ENCODE measurements at regions not wholly inside any gene's neighbourhood (a gene's known extent, or its start where the extent isn't known, plus 50 kb on each side); places are given as distances from the start of the nearest gene placed in this dataset.
"Not testable (repeated sequence)": the region's sequence is repeated elsewhere in the genome, so short reads cannot be mapped to it uniquely, and the experiment has no call there.

DNA sequence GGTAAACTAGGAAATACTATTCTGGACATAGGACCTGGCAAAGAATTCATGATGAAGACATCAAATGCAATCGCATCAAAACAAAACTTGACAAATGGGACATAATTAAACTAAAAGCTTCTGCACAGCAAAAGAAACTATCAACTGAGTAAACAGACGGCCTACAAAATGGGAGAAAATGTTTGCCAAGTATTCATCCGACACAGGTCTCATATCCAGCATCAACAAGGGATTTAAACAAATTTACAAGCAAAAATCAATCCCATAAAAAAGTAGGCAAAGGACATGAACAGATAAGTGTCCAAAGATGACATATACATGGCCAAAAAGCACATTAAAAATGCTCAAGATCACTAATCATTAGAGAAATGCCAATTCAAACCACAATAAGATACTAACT lies 1088.9 kb downstream of the NAALADL2 start:
- H3K9me3 ChIP-seq (replicated peaks in 1 of 11) = peaks cover 15 to 41% (median 36%) of the 10 kb centered on the region in 11 experiments; a peak in 21 of 22 replicates
- H3K9ac ChIP-seq = no peak overlapping the region
- no peaks in the 10 kb centered on the region for H3K27me3 ChIP-seq
- H3K4me1 ChIP-seq = no peaks in the 10 kb centered on the region
- no peaks in the 10 kb centered on the region for H4K20me1 ChIP-seq
- H3K4me3 ChIP-seq = no peak overlapping the region
- TF ChIP-seq Cebpa-rat (IDR thresholded peaks at IDR 0.05) = no peak
- no peak overlapping the region for H3K4me2 ChIP-seq
- H3K36me3 ChIP-seq = no peaks in the 10 kb centered on the region
- H3K27ac ChIP-seq = no peak overlapping the region

DNA sequence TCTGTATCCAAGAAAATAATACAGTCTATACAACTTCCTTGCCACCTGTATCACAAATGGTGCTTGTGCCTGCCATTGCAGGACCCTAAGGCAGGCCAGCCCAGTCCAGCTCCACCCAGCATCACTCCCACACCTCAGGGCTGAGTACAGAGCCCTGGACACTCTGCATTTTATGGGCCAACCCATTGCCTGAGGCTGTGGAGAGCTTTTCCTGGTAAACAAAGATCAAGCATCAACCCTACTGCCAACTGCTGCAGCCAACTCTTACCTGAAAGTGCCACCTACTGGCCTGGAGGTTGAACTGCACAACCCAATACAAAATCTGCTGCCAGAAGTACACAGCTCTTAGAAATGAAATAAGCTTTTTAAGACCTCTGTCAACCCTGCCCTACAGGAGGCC lies 1082.2 kb downstream of the NAALADL2 start:
- Histone ChIP-seq H3K9ac (no peak overlapping the region), H3K27ac (no peak overlapping the region), H4K20me1 (no peaks in the 10 kb centered on the region), H3K4me1 (no peaks in the 10 kb centered on the region), H3K4me2 (no peak overlapping the region), H3K36me3 (0 out of 22 replicates have a peak, but pooled peaks cover 0 to 5% (median 0%) of the 10 kb centered on the region in 11 experiments), H3K9me3 (replicated peaks in 1 of 11) (peaks cover 31 to 87% (median 74%) of the 10 kb centered on the region in 11 experiments), H3K27me3 (no peaks in the 10 kb centered on the region), H3K4me3 (peak overlapping the region in 1 of 10 experiments; percentile 13; a peak in 1 of 20 replicates)
- no peak for TF ChIP-seq Cebpa-rat (IDR thresholded peaks at IDR 0.05)

DNA sequence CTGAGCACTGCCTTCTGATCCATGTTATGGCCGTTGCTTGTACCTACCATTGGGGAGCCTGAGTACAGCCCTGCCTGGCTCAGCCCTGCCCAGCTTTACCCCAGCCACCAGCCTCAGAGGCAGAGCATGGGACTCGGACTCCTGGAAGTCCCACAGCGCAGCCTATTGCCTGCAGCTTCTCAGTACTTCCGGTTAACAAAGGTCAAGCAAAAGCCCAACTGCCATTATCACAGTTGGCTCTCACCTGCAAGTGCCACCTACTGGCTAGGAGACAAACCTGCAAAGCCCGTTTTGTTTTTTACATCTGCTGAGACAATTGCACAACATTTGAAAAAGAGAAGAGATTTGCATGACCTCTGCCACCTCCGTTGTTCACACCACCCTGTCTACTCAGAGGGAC lies 1081.7 kb downstream of the NAALADL2 start:
- H3K4me1 ChIP-seq = no peaks in the 10 kb centered on the region
- H3K9ac ChIP-seq = no peak overlapping the region
- no peak overlapping the region; a peak in 1 of 20 replicates for H3K4me3 ChIP-seq
- no peak overlapping the region for H3K27ac ChIP-seq
- no peak for TF ChIP-seq Cebpa-rat (IDR thresholded peaks at IDR 0.05)
- H3K4me2 ChIP-seq = no peak overlapping the region
- no peaks in the 10 kb centered on the region for H4K20me1 ChIP-seq
- H3K36me3 ChIP-seq = 0 out of 22 replicates have a peak, but pooled peaks cover 0 to 5% (median 0%) of the 10 kb centered on the region in 11 experiments
- H3K27me3 ChIP-seq = no peaks in the 10 kb centered on the region
- peaks cover 34 to 87% (median 74%) of the 10 kb centered on the region in 11 experiments for H3K9me3 ChIP-seq (replicated peaks in 1 of 11)

DNA sequence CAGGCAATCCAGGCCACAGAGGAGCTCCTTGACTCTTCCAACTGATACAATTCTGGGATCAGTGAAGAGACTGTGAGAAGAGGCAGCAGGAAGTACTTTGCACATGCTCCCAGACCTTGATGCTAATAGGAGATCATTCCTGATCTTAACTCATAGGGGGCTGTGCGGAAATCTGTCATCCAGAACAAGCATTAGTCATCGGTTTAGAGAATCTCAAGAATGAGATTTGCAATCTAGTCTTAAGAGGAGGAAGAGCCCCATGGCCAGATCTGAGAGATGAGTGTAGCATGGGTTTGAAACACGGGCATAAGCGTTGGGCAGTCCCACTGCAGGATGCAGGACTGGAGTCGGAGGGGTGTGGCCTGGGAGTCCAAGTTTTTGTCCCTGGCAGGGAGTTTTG lies 1081.1 kb downstream of the NAALADL2 start:
- no peak overlapping the region for H3K4me3 ChIP-seq
- TF ChIP-seq Cebpa-rat (IDR thresholded peaks at IDR 0.05) = no peak
- 0 out of 22 replicates have a peak, but pooled peaks cover 0 to 5% (median 0%) of the 10 kb centered on the region in 11 experiments for H3K36me3 ChIP-seq
- H3K4me1 ChIP-seq = no peaks in the 10 kb centered on the region
- H4K20me1 ChIP-seq = no peaks in the 10 kb centered on the region
- peaks cover 34 to 87% (median 74%) of the 10 kb centered on the region in 11 experiments for H3K9me3 ChIP-seq (replicated peaks in 1 of 11)
- H3K4me2 ChIP-seq = no peak overlapping the region
- no peak overlapping the region for H3K9ac ChIP-seq
- no peaks in the 10 kb centered on the region for H3K27me3 ChIP-seq
- no peak overlapping the region for H3K27ac ChIP-seq

DNA sequence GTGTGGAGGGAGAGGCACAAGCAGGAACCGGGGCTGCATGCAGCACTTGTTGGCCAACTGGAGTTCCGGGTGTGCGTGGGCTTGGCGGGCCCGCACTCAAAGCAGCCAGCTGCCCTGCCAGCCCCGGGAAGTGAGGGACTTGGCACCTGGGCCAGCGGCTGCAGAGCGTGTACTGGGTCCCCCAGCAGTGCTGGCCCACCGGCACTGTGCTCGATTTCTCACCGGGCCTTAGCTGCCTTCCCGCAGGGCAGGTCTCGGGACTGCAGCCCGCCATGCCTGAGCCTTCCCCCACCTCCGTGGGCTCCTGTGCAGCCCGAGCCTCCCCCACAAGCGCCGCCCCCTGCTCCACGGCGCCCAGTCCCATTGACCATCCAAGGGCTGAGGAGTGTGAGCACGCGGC lies 1078.2 kb downstream of the NAALADL2 start:
- H3K27me3 ChIP-seq, H3K27ac ChIP-seq, H3K9ac ChIP-seq, H3K36me3 ChIP-seq, H4K20me1 ChIP-seq, H3K4me1 ChIP-seq, H3K4me3 ChIP-seq, H3K4me2 ChIP-seq: not testable (repeated sequence)
- peaks cover 34 to 82% (median 64%) of the 10 kb centered on the region in 11 experiments for H3K9me3 ChIP-seq (replicated peaks in 1 of 11)

DNA sequence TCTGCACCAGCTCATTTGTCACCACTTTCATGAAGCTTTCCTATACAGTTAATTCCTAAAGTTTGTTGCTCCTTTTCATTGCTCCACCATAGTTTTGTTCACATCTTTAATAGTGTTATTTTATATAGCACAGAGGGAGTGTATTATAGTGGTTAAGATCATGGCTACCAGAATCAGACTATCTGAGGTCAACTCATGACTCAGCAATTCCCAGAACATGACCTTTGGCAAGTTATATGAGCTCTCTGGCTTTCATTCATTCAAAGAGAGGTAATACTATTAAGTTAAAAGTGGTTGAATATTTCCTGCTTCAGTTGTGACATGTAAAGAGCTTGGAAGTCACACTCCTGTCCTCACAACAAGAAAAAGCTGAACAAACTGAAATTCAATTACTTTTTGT lies 1073.5 kb downstream of the NAALADL2 start:
- H4K20me1 ChIP-seq = no peaks in the 10 kb centered on the region
- no peak for TF ChIP-seq Cebpa-rat (IDR thresholded peaks at IDR 0.05)
- H3K36me3 ChIP-seq = 0 out of 22 replicates have a peak, but pooled peaks cover 0 to 3% (median 0%) of the 10 kb centered on the region in 11 experiments
- H3K4me2 ChIP-seq = no peak overlapping the region
- H3K9me3 ChIP-seq (replicated peaks in 1 of 11) = peaks cover 18 to 48% (median 36%) of the 10 kb centered on the region in 11 experiments
- H3K9ac ChIP-seq = no peak overlapping the region
- no peaks in the 10 kb centered on the region for H3K27me3 ChIP-seq
- H3K27ac ChIP-seq = no peak overlapping the region
- no peak overlapping the region for H3K4me3 ChIP-seq
- H3K4me1 ChIP-seq = no peaks in the 10 kb centered on the region

DNA sequence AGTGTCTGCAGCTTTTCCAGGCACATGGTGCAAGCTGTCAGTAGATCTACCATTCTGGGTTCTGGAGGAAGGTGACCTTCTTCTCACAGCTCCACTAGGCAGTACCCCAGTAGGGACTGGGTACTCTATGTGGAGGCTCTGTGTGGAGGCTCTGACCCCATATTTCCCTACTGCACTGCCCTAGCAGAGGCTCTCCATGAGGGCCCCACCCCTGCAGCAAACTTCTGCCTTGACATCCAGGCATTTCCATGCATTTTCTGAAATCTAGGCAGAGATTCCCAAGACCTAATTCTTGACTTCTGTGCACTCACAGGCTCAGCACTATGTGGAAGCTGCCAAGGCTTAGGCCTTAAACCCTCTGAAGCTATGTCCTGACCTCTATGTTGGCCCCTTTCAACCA lies 1060.0 kb downstream of the NAALADL2 start:
- Histone ChIP-seq H3K9me3 (replicated peaks in 1 of 11) (peaks cover 26 to 45% (median 34%) of the 10 kb centered on the region in 11 experiments), H4K20me1 (no peaks in the 10 kb centered on the region), H3K4me2 (no peak overlapping the region), H3K9ac (no peak overlapping the region), H3K4me3 (peak overlapping the region in 1 of 10 experiments; percentile 4; a peak in 1 of 20 replicates), H3K27me3 (no peaks in the 10 kb centered on the region), H3K36me3 (peaks cover 0 to 5% (median 0%) of the 10 kb centered on the region in 11 experiments; a peak in 3 of 22 replicates), H3K27ac (no peak overlapping the region), H3K4me1 (no peaks in the 10 kb centered on the region)
- no peak for TF ChIP-seq Cebpa-rat (IDR thresholded peaks at IDR 0.05)

DNA sequence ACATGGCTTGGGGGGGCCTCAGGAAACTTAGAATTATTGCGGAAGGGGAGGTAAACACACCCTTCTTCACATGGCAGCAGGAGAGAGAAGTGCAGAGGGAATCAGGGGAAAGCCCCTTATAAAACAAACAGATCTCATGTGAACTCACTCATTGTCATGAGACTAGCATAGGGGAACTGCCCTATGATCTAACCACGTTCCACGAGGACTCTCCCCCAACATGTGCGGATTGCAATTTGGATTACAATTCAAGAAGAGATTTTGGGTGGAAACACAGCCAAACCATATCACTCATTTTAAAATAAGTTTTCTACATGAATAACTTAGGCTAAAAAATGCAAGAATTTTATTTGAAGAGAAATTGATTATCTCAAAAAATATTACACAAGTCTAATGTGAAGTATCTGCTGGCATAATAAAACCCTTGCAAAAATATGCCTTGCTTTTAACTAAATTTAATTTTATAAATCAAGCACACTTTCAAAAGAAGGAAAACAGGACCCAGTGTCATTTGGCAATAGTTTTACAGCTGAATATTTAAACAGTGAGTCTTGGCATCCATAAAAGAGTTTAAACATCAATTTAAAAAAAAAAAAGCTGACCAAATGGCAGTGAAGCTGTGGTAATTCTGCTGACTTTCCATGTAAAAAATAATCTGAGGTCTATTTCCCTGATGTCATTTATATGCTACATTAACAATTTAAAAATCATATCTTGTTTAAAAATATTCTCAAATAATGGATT lies 1057.2 kb downstream of the NAALADL2 start:
- Histone ChIP-seq H3K27ac (no peak overlapping the region), H3K27me3 (no peaks in the 10 kb centered on the region), H3K36me3 (peaks cover 0 to 5% (median 0%) of the 10 kb centered on the region in 11 experiments; a peak in 3 of 22 replicates), H3K9me3 (replicated peaks in 1 of 11) (peaks cover 26 to 43% (median 32%) of the 10 kb centered on the region in 11 experiments), H3K4me1 (no peaks in the 10 kb centered on the region), H3K9ac (no peak overlapping the region), H4K20me1 (no peaks in the 10 kb centered on the region), H3K4me3 (no peak overlapping the region), H3K4me2 (no peak overlapping the region)
- no peak for TF ChIP-seq Cebpa-rat (IDR thresholded peaks at IDR 0.05)

DNA sequence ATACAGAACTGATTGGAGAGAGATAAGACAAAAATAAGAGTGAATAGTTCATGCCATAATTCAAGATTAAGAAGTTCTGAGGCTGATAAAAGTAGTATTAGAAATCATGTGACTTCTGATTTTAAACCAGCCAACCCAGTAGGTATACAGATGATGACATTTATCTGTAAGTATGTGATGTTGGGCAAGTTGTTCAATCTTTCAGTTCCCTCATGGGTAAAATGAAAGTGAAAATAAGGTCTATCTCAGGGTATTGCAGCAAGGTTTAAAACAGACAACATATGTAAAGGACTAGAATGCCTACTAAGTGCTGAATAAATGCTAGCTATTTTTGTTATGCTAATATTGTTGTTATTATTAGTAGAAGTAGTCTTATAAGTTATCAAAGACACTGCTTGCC lies 1055.7 kb downstream of the NAALADL2 start:
- Histone ChIP-seq H3K4me2 (no peak overlapping the region), H3K36me3 (peaks cover 0 to 5% (median 0%) of the 10 kb centered on the region in 11 experiments; a peak in 2 of 22 replicates), H3K27ac (no peak overlapping the region), H3K4me1 (no peaks in the 10 kb centered on the region), H3K27me3 (no peaks in the 10 kb centered on the region), H3K9me3 (replicated peaks in 1 of 11) (peaks cover 19 to 33% (median 25%) of the 10 kb centered on the region in 11 experiments), H3K9ac (no peak overlapping the region), H3K4me3 (no peak overlapping the region), H4K20me1 (no peaks in the 10 kb centered on the region)
- TF ChIP-seq Cebpa-rat (IDR thresholded peaks at IDR 0.05) = no peak

DNA sequence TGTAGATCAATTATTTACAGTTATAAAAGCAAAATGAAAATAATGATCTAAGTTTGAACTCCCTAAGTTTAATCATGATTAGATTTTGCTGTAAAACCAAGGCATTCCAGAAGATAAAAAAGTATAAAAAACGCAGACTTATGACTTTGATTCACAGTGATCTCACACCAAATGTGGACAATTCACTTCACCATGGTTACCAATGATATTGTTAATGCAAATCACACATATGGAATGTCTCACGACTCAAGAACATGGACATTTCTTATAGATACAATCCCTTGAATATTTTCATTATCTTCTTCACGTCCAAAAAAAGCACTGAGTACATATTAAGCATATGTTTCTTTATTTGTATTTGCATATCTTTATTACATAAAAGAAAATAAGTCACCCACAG lies 1054.2 kb downstream of the NAALADL2 start:
- TF ChIP-seq Cebpa-rat (IDR thresholded peaks at IDR 0.05) = no peak
- Histone ChIP-seq H3K4me2 (no peak overlapping the region), H3K4me3 (no peak overlapping the region), H3K4me1 (no peaks in the 10 kb centered on the region), H3K27ac (no peak overlapping the region), H3K9ac (no peak overlapping the region), H4K20me1 (no peaks in the 10 kb centered on the region), H3K27me3 (no peaks in the 10 kb centered on the region), H3K36me3 (no peaks in the 10 kb centered on the region), H3K9me3 (replicated peaks in 1 of 11) (peaks cover 4 to 18% (median 10%) of the 10 kb centered on the region in 11 experiments)

All from BLaER1 treated with 17β-estradiol and CSF1 and Interleukin-3, amounts not matched to agents 10 nM and 100 nM (cell line).